H9 (cell line): ENCODE measurements at regions not wholly inside any gene's neighbourhood (a gene's known extent, or its start where the extent isn't known, plus 50 kb on each side); places are given as distances from the start of the nearest gene placed in this dataset.

ENCODE experiments used
- DNase-seq: peaks from one replicate; pipeline ENCODE4 v3.0.0-alpha.2; 2017
- H2AFZ ChIP-seq: one replicate; pipeline ENCODE4 v1.6.1; 2013; ENCODE audit warnings: mild to moderate bottlenecking, low read length, control low read depth, moderate library complexity
- H2AK5ac ChIP-seq: 2 replicates; pipeline ENCODE4 v1.6.1; 2013; ENCODE audit warnings: low read length, control low read depth, mixed read lengths; ENCODE audit not compliant: insufficient read length
- H2BK120ac ChIP-seq: one replicate; pipeline ENCODE4 v1.6.1; 2013; ENCODE audit warnings: low read depth, mild to moderate bottlenecking, low read length, control low read depth, inconsistent platforms; ENCODE audit not compliant: poor library complexity, severe bottlenecking
- H2BK12ac ChIP-seq: 2 replicates; pipeline ENCODE4 v1.6.1; 2013; ENCODE audit warnings: low read length, control low read depth, mixed read lengths, low read depth; ENCODE audit not compliant: insufficient read length
- H2BK15ac ChIP-seq: 2 replicates; pipeline ENCODE4 v1.6.1; 2013; ENCODE audit warnings: low read depth, low read length, control low read depth
- H2BK20ac ChIP-seq: one replicate; pipeline ENCODE4 v1.6.1; 2013; ENCODE audit warnings: low read depth, mild to moderate bottlenecking, low read length, control low read depth, inconsistent platforms; ENCODE audit not compliant: poor library complexity, severe bottlenecking
- H2BK5ac ChIP-seq: 2 replicates; pipeline ENCODE4 v1.6.1; 2013; ENCODE audit warnings: low read length, control low read depth, mixed read lengths; ENCODE audit not compliant: insufficient read length
- H3K14ac ChIP-seq: 2 replicates; pipeline ENCODE4 v1.6.1; 2013; ENCODE audit warnings: low read length, control low read depth; ENCODE audit not compliant: insufficient read depth
- H3K18ac ChIP-seq: 2 replicates; pipeline ENCODE4 v1.6.1; 2013; ENCODE audit warnings: low read depth, mild to moderate bottlenecking, mixed read lengths, low read length, control low read depth; ENCODE audit not compliant: insufficient read length
- H3K23ac ChIP-seq: 2 replicates; pipeline ENCODE4 v1.6.1; 2013; ENCODE audit warnings: low read length, control low read depth, mixed read lengths, low read depth; ENCODE audit not compliant: insufficient read length
- H3K23me2 ChIP-seq: 2 replicates; pipeline ENCODE4 v1.6.1; 2013; ENCODE audit warnings: low read depth, mild to moderate bottlenecking, mixed read lengths, low read length, control low read depth; ENCODE audit not compliant: insufficient read length, poor library complexity, severe bottlenecking
- H3K27ac ChIP-seq: 2 replicates; pipeline ENCODE4 v1.5.1; 2013; ENCODE audit warnings: low read length, control low read depth, mixed read lengths, low read depth; ENCODE audit not compliant: insufficient read length
- H3K27me3 ChIP-seq: 2 replicates; pipeline ENCODE4 v1.6.1; 2013; ENCODE audit warnings: low read length, control low read depth, inconsistent platforms; ENCODE audit not compliant: insufficient read depth
- H3K4ac ChIP-seq: 2 replicates; pipeline ENCODE4 v1.6.1; 2013; ENCODE audit warnings: low read depth, mild to moderate bottlenecking, control low read depth, inconsistent platforms, low read length, moderate library complexity
- H3K4me1 ChIP-seq: 2 replicates; pipeline ENCODE4 v1.6.1; 2013; ENCODE audit warnings: low read length, control low read depth, inconsistent platforms; ENCODE audit not compliant: insufficient read depth
- H3K4me2 ChIP-seq: 2 replicates; pipeline ENCODE4 v1.6.1; 2013; ENCODE audit warnings: low read length, control low read depth, mixed read lengths; ENCODE audit not compliant: insufficient read length, insufficient read depth
- H3K56ac ChIP-seq: 2 replicates; pipeline ENCODE4 v1.6.1; 2013; ENCODE audit warnings: low read depth, mild to moderate bottlenecking, mixed read lengths, low read length, control low read depth; ENCODE audit not compliant: insufficient read length
- H3K79me1 ChIP-seq: 2 replicates; pipeline ENCODE4 v1.6.1; 2013; ENCODE audit warnings: low read depth, mild to moderate bottlenecking, moderate library complexity, low read length, control low read depth, inconsistent platforms; ENCODE audit not compliant: insufficient read depth, poor library complexity, severe bottlenecking
- H3K79me2 ChIP-seq: 2 replicates; pipeline ENCODE4 v1.6.1; 2013; ENCODE audit warnings: low read length, control low read depth, inconsistent platforms; ENCODE audit not compliant: insufficient read depth
- H3K9ac ChIP-seq: 2 replicates; pipeline ENCODE4 v1.6.1; 2013; ENCODE audit warnings: low read length, control low read depth, mixed read lengths; ENCODE audit not compliant: insufficient read length; ENCODE audit errors: extremely low read depth
- H3K9me3 ChIP-seq: one replicate; pipeline ENCODE4 v1.6.1; 2013; ENCODE audit warnings: low read depth, low read length, inconsistent platforms; ENCODE audit not compliant: control insufficient read depth
- H3T11ph ChIP-seq: one replicate; pipeline ENCODE4 v1.6.1; 2013; ENCODE audit warnings: mild to moderate bottlenecking, low read length, control low read depth, inconsistent platforms
- H4K20me1 ChIP-seq: one replicate; pipeline ENCODE4 v1.6.1; 2013; ENCODE audit not compliant: control insufficient read depth, insufficient read length, insufficient read depth
- H4K5ac ChIP-seq: 2 replicates; pipeline ENCODE4 v1.6.1; 2013; ENCODE audit warnings: low read depth, mild to moderate bottlenecking, mixed read lengths, low read length, control low read depth; ENCODE audit not compliant: insufficient read length
- H4K8ac ChIP-seq: replicated peaks from 2 replicates; pipeline ENCODE4 v1.6.1; 2013; ENCODE audit warnings: low read length, control low read depth, mixed read lengths, low read depth; ENCODE audit not compliant: insufficient read length
- H4K91ac ChIP-seq: 2 replicates; pipeline ENCODE4 v1.6.1; 2013; ENCODE audit warnings: low read depth, mild to moderate bottlenecking, moderate library complexity, mixed read lengths, low read length, control low read depth; ENCODE audit not compliant: insufficient read length
- H3K27ac Mint-ChIP-seq, 3 experiments: 2 replicates in 2 of 3; 3 replicates in 1 of 3; pipeline ENCODE4 v1.8.0; 2020 to 2021; ENCODE audit warnings: mixed read lengths in 3 of 3, mild to moderate bottlenecking in 1 of 3, moderate library complexity in 1 of 3
- H3K27me3 Mint-ChIP-seq: 2 replicates; pipeline ENCODE4 v1.8.0; 2021; ENCODE audit warnings: low read depth, mild to moderate bottlenecking, moderate library complexity, mixed read lengths
- H3K36me3 Mint-ChIP-seq, 3 experiments: 2 replicates in 2 of 3; 3 replicates in 1 of 3; pipeline ENCODE4 v1.8.0; 2020 to 2021; ENCODE audit warnings: low read depth in 3 of 3, mixed read lengths in 3 of 3; ENCODE audit not compliant: insufficient read depth in 1 of 3
- H3K4me1 Mint-ChIP-seq, 2 experiments: 2 replicates each; pipeline ENCODE4 v1.8.0; 2020; ENCODE audit warnings: mixed read lengths in 2 of 2
- H3K4me3 Mint-ChIP-seq, 2 experiments: 2 replicates in 1 of 2; 3 replicates in 1 of 2; pipeline ENCODE4 v1.8.0; 2020 to 2021; ENCODE audit warnings: mild to moderate bottlenecking in 2 of 2, mixed read lengths in 2 of 2, moderate library complexity in 1 of 2
- H3K9me3 Mint-ChIP-seq, 2 experiments: 2 replicates in 1 of 2; 3 replicates in 1 of 2; pipeline ENCODE4 v1.8.0; 2020; ENCODE audit warnings: mild to moderate bottlenecking in 2 of 2, mixed read lengths in 2 of 2, moderate library complexity in 1 of 2
- CTCF ChIP-seq: fragments of 200-600 bp; sonication (generic); conservative IDR thresholded peaks from 3 replicates; pipeline ENCODE4 v1.8.0; 2021; ENCODE audit warnings: antibody characterized with exemption, mild to moderate bottlenecking
- WGBS: extraction: QIAGEN DNeasy Blood & Tissue Kit; methylation state at CpG from one replicate; pipeline ENCODE4 v1.1.7; 2013; ENCODE audit warnings: missing lambda C conversion rate, low lambda C conversion rate, mixed read lengths; ENCODE audit not compliant: insufficient read length; ENCODE audit errors: extremely low coverage; 5-methylcytosine and 5-hydroxymethylcytosine counted together

GRCh38 chr1:5743435-5744095, 248.7 kb downstream of the NPHP4 start:
- no CpG with 5 or more reads among the region's 13 CpGs for WGBS
- DNase-seq = peak; percentile 17
- H3K27me3 ChIP-seq = no peaks in the 10 kb centered on the region
- H3K18ac ChIP-seq = no peak overlapping the region
- no peak overlapping the region for H3K4me2 ChIP-seq
- no peak overlapping the region for H2AK5ac ChIP-seq
- no peaks in the 10 kb centered on the region for H3K23me2 ChIP-seq
- H4K8ac ChIP-seq = no peak overlapping the region
- Mint-ChIP-seq H3K27me3 (peaks cover 5% of the 10 kb centered on the region), H3K36me3 (peaks cover 0 to 6% (median 3%) of the 10 kb centered on the region in 3 experiments; a peak in 3 of 7 replicates), H3K4me1 (peaks cover 9 to 17% of the 10 kb centered on the region in 2 experiments), H3K4me3 (no peak overlapping the region), H3K9me3 (peaks cover 5 to 8% of the 10 kb centered on the region in 2 experiments; a peak in 3 of 5 replicates), H3K27ac (no peak overlapping the region)
- H3K4ac ChIP-seq = no peak overlapping the region
- no peak overlapping the region for H2BK12ac ChIP-seq
- H3K79me2 ChIP-seq = no peaks in the 10 kb centered on the region
- H2BK5ac ChIP-seq = no peak overlapping the region
- no peak overlapping the region for H2AFZ ChIP-seq
- no peak overlapping the region for H2BK120ac ChIP-seq
- no peak overlapping the region for H3K56ac ChIP-seq
- H3K79me1 ChIP-seq = no peaks in the 10 kb centered on the region
- no peak overlapping the region for H4K91ac ChIP-seq
- no peak overlapping the region; the same call in 1 of the 2 replicates for H3K14ac ChIP-seq
- H3K27ac ChIP-seq = no peak overlapping the region
- no peak overlapping the region for H3K9ac ChIP-seq
- H3K9me3 ChIP-seq = no peaks in the 10 kb centered on the region
- no peak overlapping the region for H2BK20ac ChIP-seq
- TF ChIP-seq CTCF = no peak
- H4K5ac ChIP-seq = no peak overlapping the region
- no peak overlapping the region for H3K23ac ChIP-seq
- peaks cover 7% of the 10 kb centered on the region for H3K4me1 ChIP-seq
- no peak overlapping the region for H3T11ph ChIP-seq
- H4K20me1 ChIP-seq = no peaks in the 10 kb centered on the region
- no peak overlapping the region for H2BK15ac ChIP-seq
